Mesothelial cell of epicardium (in vitro differentiated cells): ENCODE measurements at regions not wholly inside any gene's neighbourhood (a gene's known extent, or its start where the extent isn't known, plus 50 kb on each side); places are given as distances from the start of the nearest gene placed in this dataset.

Experiments
- DNase-seq, 2 experiments: peaks; one replicate each; pipeline ENCODE4 v3.0.0; 2021; ENCODE audit warnings: low spot score in 2 of 2; ENCODE audit not compliant: unreplicated experiment in 2 of 2
- H3K27ac Mint-ChIP-seq: 2 replicates; pipeline ENCODE4 v1.8.0; 2021; ENCODE audit warnings: mixed read lengths
- H3K27me3 Mint-ChIP-seq: 2 replicates; pipeline ENCODE4 v1.8.0; 2021; ENCODE audit warnings: low read depth, mixed read lengths
- H3K36me3 Mint-ChIP-seq: 2 replicates; pipeline ENCODE4 v1.8.0; 2021; ENCODE audit warnings: mixed read lengths
- H3K4me1 Mint-ChIP-seq: 2 replicates; pipeline ENCODE4 v1.8.0; 2021; ENCODE audit warnings: mixed read lengths
- H3K4me3 Mint-ChIP-seq: 2 replicates; pipeline ENCODE4 v1.8.0; 2021; ENCODE audit warnings: mild to moderate bottlenecking, moderate library complexity, mixed read lengths
- H3K9me3 Mint-ChIP-seq: 2 replicates; pipeline ENCODE4 v1.8.0; 2021; ENCODE audit warnings: mixed read lengths
- CTCF ChIP-seq: fragments of 200-600 bp; sonication (generic); IDR thresholded peaks from one replicate; pipeline ENCODE4 v1.5.0; 2021; ENCODE audit warnings: antibody characterized with exemption; ENCODE audit not compliant: unreplicated experiment

GRCh38 chr1:106223213-106223612 lies 833.3 kb upstream of the PRMT6 start:
- Mint-ChIP-seq H3K4me3 (no peak overlapping the region), H3K4me1 (no peaks in the 10 kb centered on the region), H3K27me3 (peaks cover 16% of the 10 kb centered on the region), H3K9me3 (no peaks in the 10 kb centered on the region), H3K27ac (no peak overlapping the region), H3K36me3 (no peaks in the 10 kb centered on the region)
- no peak for DNase-seq
- no peak for TF ChIP-seq CTCF

DNA sequence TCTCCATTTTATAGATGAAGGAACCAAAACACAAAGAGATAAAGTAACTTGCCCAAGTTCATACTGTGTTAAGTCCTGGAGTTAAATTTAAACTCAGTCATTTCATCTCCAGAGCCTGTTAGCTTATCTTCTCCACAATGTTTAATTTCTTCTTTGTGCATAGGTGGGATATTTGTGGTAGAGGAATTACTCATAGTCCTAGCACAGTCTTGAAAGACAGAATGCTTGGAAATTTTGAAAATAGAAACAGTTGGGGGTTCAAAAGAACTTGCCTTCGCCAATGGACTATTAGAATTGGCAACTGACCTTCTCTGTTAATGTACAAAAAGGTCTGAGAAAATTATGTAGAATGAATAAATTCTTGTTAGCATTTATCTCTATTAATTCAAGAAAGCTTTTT lies 832.0 kb upstream of the PRMT6 start:
- no peak overlapping the region for H3K27ac Mint-ChIP-seq
- no peaks in the 10 kb centered on the region for H3K9me3 Mint-ChIP-seq
- no peak for TF ChIP-seq CTCF
- no peaks in the 10 kb centered on the region for H3K4me1 Mint-ChIP-seq
- no peak for DNase-seq
- H3K27me3 Mint-ChIP-seq: peaks cover 16% of the 10 kb centered on the region
- H3K4me3 Mint-ChIP-seq: no peak overlapping the region
- no peaks in the 10 kb centered on the region for H3K36me3 Mint-ChIP-seq

DNA sequence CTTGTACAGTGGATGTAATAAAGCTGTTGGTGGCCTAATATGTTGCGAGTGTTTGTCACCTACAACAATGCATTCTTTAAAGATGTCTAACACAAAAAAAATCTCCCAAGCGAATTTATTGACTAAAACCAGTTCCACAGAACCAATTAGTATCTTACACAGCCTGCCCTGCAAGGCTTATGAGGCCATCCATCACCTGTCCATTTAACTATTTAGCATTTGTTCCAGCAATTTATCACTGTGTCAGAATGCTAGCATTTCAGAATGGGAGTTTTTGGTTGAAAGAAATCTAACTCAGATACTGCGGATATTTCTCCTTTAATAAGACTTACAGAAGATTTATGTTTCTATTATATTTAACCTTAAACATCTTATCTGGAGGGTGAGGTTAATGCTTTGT lies 831.1 kb upstream of the PRMT6 start:
- Mint-ChIP-seq H3K27me3 (peaks cover 16% of the 10 kb centered on the region), H3K9me3 (no peaks in the 10 kb centered on the region), H3K36me3 (no peaks in the 10 kb centered on the region), H3K4me3 (no peak overlapping the region), H3K27ac (no peak overlapping the region), H3K4me1 (no peaks in the 10 kb centered on the region)
- no peak for DNase-seq
- no peak for TF ChIP-seq CTCF

DNA sequence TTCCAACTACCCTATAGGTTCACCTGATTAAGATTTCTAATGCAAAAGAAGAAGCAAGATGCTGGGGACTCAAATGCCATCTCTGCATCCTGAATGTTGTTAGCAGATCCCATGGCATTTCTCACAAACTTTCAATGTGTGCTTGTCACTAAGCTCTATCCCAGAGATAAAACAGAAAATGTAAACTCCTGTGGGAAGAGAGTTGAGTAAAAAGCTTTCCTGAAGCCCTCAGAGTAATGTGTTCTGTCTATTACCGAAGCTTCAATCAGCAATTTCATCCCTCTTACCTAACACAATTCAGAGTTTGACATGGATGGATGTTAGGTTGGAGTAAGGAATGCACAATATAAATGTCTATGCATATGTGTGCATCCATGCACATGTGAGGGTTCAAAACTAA lies 829.9 kb upstream of the PRMT6 start:
- no peak for DNase-seq
- Mint-ChIP-seq H3K9me3 (no peaks in the 10 kb centered on the region), H3K4me3 (no peak overlapping the region), H3K27me3 (peaks cover 11% of the 10 kb centered on the region), H3K4me1 (peaks cover 3% of the 10 kb centered on the region), H3K36me3 (no peaks in the 10 kb centered on the region), H3K27ac (no peak overlapping the region)
- no peak for TF ChIP-seq CTCF

GRCh38 chr1:106232128-106232527 lies 824.3 kb upstream of the PRMT6 start:
- H3K36me3 Mint-ChIP-seq: no peaks in the 10 kb centered on the region
- H3K4me3 Mint-ChIP-seq: no peak overlapping the region
- H3K4me1 Mint-ChIP-seq: peaks cover 4% of the 10 kb centered on the region
- peaks cover 5% of the 10 kb centered on the region for H3K27me3 Mint-ChIP-seq
- TF ChIP-seq CTCF: no peak
- H3K27ac Mint-ChIP-seq: no peak overlapping the region
- DNase-seq: no peak
- H3K9me3 Mint-ChIP-seq: peaks cover 3% of the 10 kb centered on the region

DNA sequence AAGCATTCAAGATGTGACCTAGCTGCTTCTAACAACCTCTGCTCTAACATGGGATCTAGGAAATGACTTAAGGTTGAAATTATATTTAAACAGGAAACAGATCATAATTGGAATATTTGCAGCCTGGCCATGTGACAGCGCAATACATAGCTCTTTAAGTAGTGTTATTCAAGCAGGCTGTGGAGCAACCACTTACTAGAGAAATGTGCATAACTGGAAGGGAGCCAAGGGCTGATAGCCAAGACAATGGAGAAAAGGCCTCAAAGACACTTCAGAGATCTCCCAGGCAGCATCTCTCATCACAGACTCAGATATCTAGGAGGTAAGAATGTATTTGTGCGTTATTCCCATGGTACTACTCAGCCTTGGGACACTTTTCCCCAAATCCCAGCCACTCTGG lies 823.0 kb upstream of the PRMT6 start:
- Mint-ChIP-seq H3K4me3 (no peak overlapping the region), H3K9me3 (peaks cover 3% of the 10 kb centered on the region), H3K4me1 (peaks cover 4% of the 10 kb centered on the region), H3K27ac (no peak overlapping the region), H3K36me3 (no peaks in the 10 kb centered on the region), H3K27me3 (no peaks in the 10 kb centered on the region)
- DNase-seq: no peak
- TF ChIP-seq CTCF: no peak
